HEK293T (cell line): ENCODE measurements at regions not wholly inside any gene's neighbourhood (a gene's known extent, or its start where the extent isn't known, plus 50 kb on each side); places are given as distances from the start of the nearest gene placed in this dataset.
"Not testable (repeated sequence)": the region's sequence is repeated elsewhere in the genome, so short reads cannot be mapped to it uniquely, and the experiment has no call there.

Experiments
- ARNT ChIP-seq: fragments of 450-650 bp; IDR thresholded peaks from 2 replicates; pipeline ENCODE4 v1.6.1; 2017; ENCODE audit warnings: mild to moderate bottlenecking
- BHLHE40 ChIP-seq: fragments of 450-650 bp; IDR thresholded peaks from 2 replicates; pipeline ENCODE4 v1.6.1; 2016; ENCODE audit warnings: mild to moderate bottlenecking, moderate library complexity, borderline replicate concordance
- CTBP1 ChIP-seq: fragments of 450-650 bp; IDR thresholded peaks from 2 replicates; pipeline ENCODE4 v1.6.1; 2016; ENCODE audit warnings: borderline replicate concordance
- ELF4 ChIP-seq: fragments of 450-650 bp; IDR thresholded peaks from 2 replicates; pipeline ENCODE4 v1.6.1; 2017; ENCODE audit warnings: antibody characterized with exemption
- FOXA1 ChIP-seq: fragments of 450-650 bp; IDR thresholded peaks from 2 replicates; pipeline ENCODE4 v1.6.1; 2016; ENCODE audit warnings: mild to moderate bottlenecking
- FOXM1 ChIP-seq: fragments of 450-650 bp; IDR thresholded peaks from 2 replicates; pipeline ENCODE4 v1.6.1; 2017; ENCODE audit warnings: mild to moderate bottlenecking, borderline replicate concordance
- HDGF ChIP-seq: fragments of 450-650 bp; IDR thresholded peaks from 2 replicates; pipeline ENCODE4 v1.6.1; 2017; ENCODE audit warnings: antibody characterized with exemption, borderline replicate concordance
- L3MBTL2 ChIP-seq: fragments of 450-650 bp; conservative IDR thresholded peaks from 2 replicates; pipeline ENCODE4 v1.6.1; 2016; ENCODE audit warnings: mild to moderate bottlenecking
- NFRKB ChIP-seq: fragments of 450-650 bp; IDR thresholded peaks from 2 replicates; pipeline ENCODE4 v1.6.1; 2016; ENCODE audit warnings: mild to moderate bottlenecking, moderate library complexity
- SP1 ChIP-seq: fragments of 450-650 bp; IDR thresholded peaks from 2 replicates; pipeline ENCODE4 v1.6.1; 2017
- SUZ12 ChIP-seq: fragments of 450-650 bp; IDR thresholded peaks from 2 replicates; pipeline ENCODE4 v1.6.1; 2016; ENCODE audit warnings: mild to moderate bottlenecking
- TARDBP ChIP-seq: fragments of 450-650 bp; IDR thresholded peaks from 2 replicates; pipeline ENCODE4 v1.6.1; 2016
- ZNF384 ChIP-seq: fragments of 450-650 bp; IDR thresholded peaks from 2 replicates; pipeline ENCODE4 v1.6.1; 2016
- TF ChIP-seq, protein P1 (sequence below): fragments of 450-650 bp; IDR thresholded peaks from 2 replicates; pipeline ENCODE4 v1.6.1; 2016

DNA sequence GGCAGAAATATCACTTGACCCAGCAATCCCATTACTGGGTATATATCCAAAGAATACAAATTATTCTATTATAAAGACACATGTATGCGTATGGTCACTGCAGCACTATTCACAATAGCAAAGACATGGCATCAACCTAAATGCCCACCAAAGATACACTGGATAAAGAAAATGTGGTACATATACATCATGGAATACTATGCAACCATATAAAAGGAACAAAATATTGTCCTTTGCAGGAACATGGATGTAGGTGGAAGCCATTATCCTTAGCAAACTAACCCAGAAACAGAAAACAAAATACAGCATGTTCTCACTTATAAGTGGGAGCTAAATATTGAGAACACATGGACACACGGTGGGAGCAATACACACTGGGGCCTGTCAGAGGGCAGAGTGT lies 1441.6 kb upstream of the ACO1 start:
- not testable (repeated sequence) for TF ChIP-seq FOXA1, ZNF384, FOXM1, ARNT, NFRKB, TARDBP, CTBP1, BHLHE40, SUZ12, L3MBTL2, SP1, HDGF, ELF4
- TF ChIP-seq, protein P1, sequence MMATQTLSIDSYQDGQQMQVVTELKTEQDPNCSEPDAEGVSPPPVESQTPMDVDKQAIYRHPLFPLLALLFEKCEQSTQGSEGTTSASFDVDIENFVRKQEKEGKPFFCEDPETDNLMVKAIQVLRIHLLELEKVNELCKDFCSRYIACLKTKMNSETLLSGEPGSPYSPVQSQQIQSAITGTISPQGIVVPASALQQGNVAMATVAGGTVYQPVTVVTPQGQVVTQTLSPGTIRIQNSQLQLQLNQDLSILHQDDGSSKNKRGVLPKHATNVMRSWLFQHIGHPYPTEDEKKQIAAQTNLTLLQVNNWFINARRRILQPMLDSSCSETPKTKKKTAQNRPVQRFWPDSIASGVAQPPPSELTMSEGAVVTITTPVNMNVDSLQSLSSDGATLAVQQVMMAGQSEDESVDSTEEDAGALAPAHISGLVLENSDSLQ, result not testable (repeated sequence)
